ENCODE measurements at regions not wholly inside any gene's neighbourhood (a gene's known extent, or its start where the extent isn't known, plus 50 kb on each side); places are given as distances from the start of the nearest gene placed in this dataset.

GRCh38 chr6:150314230-150315188 is 54.3 kb upstream of the IYD start:
- TF ChIP-seq, protein P1, sequence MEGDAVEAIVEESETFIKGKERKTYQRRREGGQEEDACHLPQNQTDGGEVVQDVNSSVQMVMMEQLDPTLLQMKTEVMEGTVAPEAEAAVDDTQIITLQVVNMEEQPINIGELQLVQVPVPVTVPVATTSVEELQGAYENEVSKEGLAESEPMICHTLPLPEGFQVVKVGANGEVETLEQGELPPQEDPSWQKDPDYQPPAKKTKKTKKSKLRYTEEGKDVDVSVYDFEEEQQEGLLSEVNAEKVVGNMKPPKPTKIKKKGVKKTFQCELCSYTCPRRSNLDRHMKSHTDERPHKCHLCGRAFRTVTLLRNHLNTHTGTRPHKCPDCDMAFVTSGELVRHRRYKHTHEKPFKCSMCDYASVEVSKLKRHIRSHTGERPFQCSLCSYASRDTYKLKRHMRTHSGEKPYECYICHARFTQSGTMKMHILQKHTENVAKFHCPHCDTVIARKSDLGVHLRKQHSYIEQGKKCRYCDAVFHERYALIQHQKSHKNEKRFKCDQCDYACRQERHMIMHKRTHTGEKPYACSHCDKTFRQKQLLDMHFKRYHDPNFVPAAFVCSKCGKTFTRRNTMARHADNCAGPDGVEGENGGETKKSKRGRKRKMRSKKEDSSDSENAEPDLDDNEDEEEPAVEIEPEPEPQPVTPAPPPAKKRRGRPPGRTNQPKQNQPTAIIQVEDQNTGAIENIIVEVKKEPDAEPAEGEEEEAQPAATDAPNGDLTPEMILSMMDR (conservative IDR thresholded peaks at IDR 0.05 in 1 of 2, IDR thresholded peaks at IDR 0.05 in 1 of 2; ENCODE audit: extremely low read depth in 1 of 2, insufficient read depth in 1 of 2, low read depth in 1 of 2, low read length in 2 of 2) = no peak
- TF ChIP-seq EZH2 (IDR thresholded peaks at IDR 0.05; ENCODE audit: borderline replicate concordance, low read length) = no peak

All from mammary epithelial cell (primary cell).